Osteoblast (primary cell): ENCODE measurements at regions not wholly inside any gene's neighbourhood (a gene's known extent, or its start where the extent isn't known, plus 50 kb on each side); places are given as distances from the start of the nearest gene placed in this dataset.

Source experiments
- DNase-seq: peaks from one replicate; pipeline ENCODE4 v3.0.0; 2011; ENCODE audit warnings: low spot score, mixed read lengths; ENCODE audit not compliant: insufficient read length; ENCODE audit errors: missing footprints
- H2AFZ ChIP-seq: 2 replicates; pipeline ENCODE4 v1.6.0; 2011; ENCODE audit warnings: mild to moderate bottlenecking, low read length
- H3K27ac ChIP-seq: 2 replicates; pipeline ENCODE4 v1.5.1; 2011; ENCODE audit warnings: mild to moderate bottlenecking, low read depth, low read length, moderate library complexity
- H3K27me3 ChIP-seq: 2 replicates; pipeline ENCODE4 v1.6.0; 2012; ENCODE audit warnings: mild to moderate bottlenecking, control low read depth, inconsistent platforms, low read length, moderate library complexity; ENCODE audit not compliant: insufficient read depth
- H3K36me3 ChIP-seq: 2 replicates; pipeline ENCODE4 v1.5.1; 2011; ENCODE audit warnings: mild to moderate bottlenecking, low read length, control low read depth, moderate library complexity; ENCODE audit not compliant: insufficient read depth
- H3K4me1 ChIP-seq: 2 replicates; pipeline ENCODE4 v1.5.1; 2011; ENCODE audit warnings: mild to moderate bottlenecking, low read length, control low read depth, moderate library complexity; ENCODE audit not compliant: insufficient read depth
- H3K4me2 ChIP-seq: 2 replicates; pipeline ENCODE4 v1.6.0; 2011; ENCODE audit warnings: mild to moderate bottlenecking, low read length; ENCODE audit not compliant: insufficient read depth
- H3K4me3 ChIP-seq: fragments of 200-600 bp; sonication (generic); 3 replicates; pipeline ENCODE4 v1.5.1; 2012; ENCODE audit warnings: mild to moderate bottlenecking, low read length, inconsistent platforms; ENCODE audit not compliant: insufficient read depth
- H3K79me2 ChIP-seq: 2 replicates; pipeline ENCODE4 v1.6.0; 2012; ENCODE audit warnings: mild to moderate bottlenecking, low read length, control low read depth, inconsistent platforms; ENCODE audit not compliant: insufficient read depth
- H3K9me3 ChIP-seq: 2 replicates; pipeline ENCODE4 v1.5.1; 2011; ENCODE audit warnings: low read depth, low read length, control low read depth
- H4K20me1 ChIP-seq: 2 replicates; pipeline ENCODE4 v1.6.0; 2012; ENCODE audit warnings: mild to moderate bottlenecking, low read length, control low read depth; ENCODE audit not compliant: insufficient read depth
- CTCF ChIP-seq: IDR thresholded peaks from 2 replicates; pipeline ENCODE4 v1.5.1; 2011; ENCODE audit warnings: mild to moderate bottlenecking, low read depth, low read length, moderate library complexity; ENCODE audit errors: extremely low read depth

GRCh38 chr3:13125092-13126015, 52.1 kb upstream of the IQSEC1 start:
- no peaks in the 10 kb centered on the region for H3K27me3 ChIP-seq
- no peak for TF ChIP-seq CTCF
- no peak overlapping the region for H3K27ac ChIP-seq
- no peaks in the 10 kb centered on the region for H3K4me1 ChIP-seq
- no peaks in the 10 kb centered on the region for H3K79me2 ChIP-seq
- H3K4me2 ChIP-seq: no peak overlapping the region
- no peak overlapping the region for H2AFZ ChIP-seq
- no peak overlapping the region for H3K4me3 ChIP-seq
- no peaks in the 10 kb centered on the region for H3K9me3 ChIP-seq
- no peaks in the 10 kb centered on the region for H3K36me3 ChIP-seq
- no peak for DNase-seq
- no peaks in the 10 kb centered on the region for H4K20me1 ChIP-seq

- peak; percentile 5 for DNase-seq
- H3K9me3 ChIP-seq: no peaks in the 10 kb centered on the region
- no peaks in the 10 kb centered on the region for H3K36me3 ChIP-seq
- H3K4me1 ChIP-seq: no peaks in the 10 kb centered on the region
- no peak overlapping the region for H2AFZ ChIP-seq
- H3K79me2 ChIP-seq: no peaks in the 10 kb centered on the region
- no peak overlapping the region for H3K4me3 ChIP-seq
- peaks cover 3% of the 10 kb centered on the region for H3K27me3 ChIP-seq
- H4K20me1 ChIP-seq: no peaks in the 10 kb centered on the region
- no peak overlapping the region for H3K27ac ChIP-seq
- no peak overlapping the region for H3K4me2 ChIP-seq
- no peak for TF ChIP-seq CTCF
These were observed 51.4 kb upstream of the IQSEC1 start for GRCh38 chr3:13124631-13125030.

GRCh38 chr3:13123765-13124164, 50.5 kb upstream of the IQSEC1 start:
- H3K9me3 ChIP-seq: no peaks in the 10 kb centered on the region
- H3K27ac ChIP-seq: no peak overlapping the region
- H3K4me2 ChIP-seq: no peak overlapping the region
- no peaks in the 10 kb centered on the region for H3K4me1 ChIP-seq
- TF ChIP-seq CTCF: no peak
- no peak overlapping the region for H3K4me3 ChIP-seq
- peaks cover 6% of the 10 kb centered on the region for H3K27me3 ChIP-seq
- H3K79me2 ChIP-seq: no peaks in the 10 kb centered on the region
- DNase-seq: no peak
- no peak overlapping the region for H2AFZ ChIP-seq
- H3K36me3 ChIP-seq: no peaks in the 10 kb centered on the region
- no peaks in the 10 kb centered on the region for H4K20me1 ChIP-seq

- H3K4me2 ChIP-seq: no peak overlapping the region
- no peak for TF ChIP-seq CTCF
- H3K36me3 ChIP-seq: no peaks in the 10 kb centered on the region
- H4K20me1 ChIP-seq: no peaks in the 10 kb centered on the region
- DNase-seq: peak; percentile 19
- H3K4me1 ChIP-seq: no peaks in the 10 kb centered on the region
- H3K4me3 ChIP-seq: no peak overlapping the region
- no peak overlapping the region for H2AFZ ChIP-seq
- H3K27me3 ChIP-seq: peaks cover 10% of the 10 kb centered on the region
- no peaks in the 10 kb centered on the region for H3K9me3 ChIP-seq
- no peak overlapping the region for H3K27ac ChIP-seq
- H3K79me2 ChIP-seq: no peaks in the 10 kb centered on the region
These were observed 49.9 kb upstream of the IQSEC1 start for GRCh38 chr3:13123013-13123654.
